Breast epithelium (tissue), 4 donors: ENCODE measurements at regions not wholly inside any gene's neighbourhood (a gene's known extent, or its start where the extent isn't known, plus 50 kb on each side); places are given as distances from the start of the nearest gene placed in this dataset.

Experiments
- DNase-seq, 2 donors: peaks; one replicate each; pipeline ENCODE4 v3.0.0-alpha.2; 2019; ENCODE audit warnings: low spot score in 2 of 2
- H3K27ac ChIP-seq, 2 donors: fragments of 200-600 bp; sonication (generic) in 1 of 2; one replicate each; pipeline ENCODE4 v1.5.1; 2016 to 2019; ENCODE audit warnings: mild to moderate bottlenecking in 1 of 2
- H3K27me3 ChIP-seq, 2 donors: fragments of 200-600 bp; sonication (generic) in 1 of 2; one replicate each; pipeline versions ENCODE4 v1.5.1 to v1.6.0; 2017 to 2019; ENCODE audit warnings: control low read depth in 1 of 2, mild to moderate bottlenecking in 1 of 2
- H3K36me3 ChIP-seq: fragments of 200-600 bp; one replicate; pipeline ENCODE4 v1.5.1; 2019
- H3K4me1 ChIP-seq, 2 donors: fragments of 200-600 bp; sonication (generic); one replicate each; pipeline ENCODE4 v1.5.1; 2016 to 2019; ENCODE audit warnings: control low read depth in 1 of 2
- H3K4me3 ChIP-seq, 3 donors: fragments of 200-600 bp; sonication (generic); 1 replicate in 2 of 3; 2 replicates in 1 of 3; pipeline ENCODE4 v1.5.1; 2016 to 2019; ENCODE audit warnings: mild to moderate bottlenecking in 3 of 3, moderate library complexity in 2 of 3
- H3K9me3 ChIP-seq, 2 donors: fragments of 200-600 bp; sonication (generic) in 1 of 2; one replicate each; pipeline ENCODE4 v1.5.1; 2016 to 2019; ENCODE audit warnings: control low read depth in 1 of 2
- CTCF ChIP-seq, 3 donors: fragments of 450-650 bp; IDR thresholded peaks; one replicate each; pipeline ENCODE4 v1.5.1; 2016 to 2017; ENCODE audit warnings: antibody characterized with exemption in 3 of 3, mild to moderate bottlenecking in 3 of 3, moderate library complexity in 3 of 3
- POLR2A ChIP-seq: fragments of 450-650 bp; IDR thresholded peaks from one replicate; pipeline ENCODE4 v1.6.1; 2016; ENCODE audit warnings: antibody characterized with exemption, mild to moderate bottlenecking, moderate library complexity
- POLR2AphosphoS5 ChIP-seq, 3 donors: sonication (generic); formaldehyde crosslinking; IDR thresholded peaks; one replicate each; pipeline ENCODE4 v1.6.1; 2017; ENCODE audit warnings: antibody characterized with exemption in 3 of 3
- intact Hi-C: fragments of 100-400 bp; cut with DNase I; formaldehyde crosslinking; loops from one replicate; pipeline ENCODE4 v1.15.1; 2023; ENCODE audit warnings: low total_unique reads

DNA sequence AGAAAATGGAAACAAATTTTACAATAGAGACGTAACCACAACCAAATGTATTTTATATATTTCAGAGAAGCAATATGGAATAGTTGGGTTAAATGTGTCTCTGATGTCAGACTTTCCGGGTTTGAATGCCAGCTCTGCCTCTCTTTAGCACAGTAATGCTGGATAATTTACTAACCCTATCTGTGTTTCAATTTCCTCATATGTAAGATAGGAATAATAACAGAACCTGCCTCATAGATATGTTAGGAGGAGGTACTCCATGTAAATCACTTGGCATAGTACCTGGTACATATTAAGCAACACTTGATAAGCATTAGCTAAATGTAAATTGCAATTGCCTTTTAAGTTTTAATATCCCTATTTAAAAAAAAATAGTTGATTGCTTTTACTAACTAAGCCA is 231.3 kb upstream of the ZC3H15 start:
- intact Hi-C loops: no loop called here
- DNase-seq: no peak
- H3K9me3 ChIP-seq: no peaks in the 10 kb centered on the region
- no peaks in the 10 kb centered on the region for H3K4me1 ChIP-seq
- TF ChIP-seq POLR2A (no peak), POLR2AphosphoS5 (IDR thresholded peaks at IDR 0.05) (no peak), CTCF (IDR thresholded peaks at IDR 0.05) (no peak)
- no peak overlapping the region for H3K27ac ChIP-seq
- H3K36me3 ChIP-seq: no peaks in the 10 kb centered on the region
- H3K27me3 ChIP-seq: no peaks in the 10 kb centered on the region
- no peak overlapping the region for H3K4me3 ChIP-seq

DNA sequence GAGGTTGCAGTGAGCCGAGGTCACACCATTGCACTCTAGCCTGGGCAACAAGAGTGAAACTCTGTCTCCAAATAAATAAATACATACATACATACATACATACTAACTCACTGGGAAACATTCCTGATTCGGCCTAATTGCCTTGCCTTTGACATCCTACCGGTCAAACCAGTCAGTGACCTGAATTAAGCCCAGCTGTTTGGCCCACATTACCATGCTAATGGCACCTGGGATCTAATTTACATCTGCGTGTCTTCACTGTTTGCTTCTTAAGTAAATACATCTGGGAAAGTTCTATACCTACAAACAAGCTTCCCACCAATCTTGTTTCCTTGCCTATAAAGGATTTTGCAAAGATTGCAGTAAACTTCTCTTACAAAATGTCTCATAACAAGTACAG is 230.2 kb upstream of the ZC3H15 start:
- intact Hi-C loops: no loop called here
- Histone ChIP-seq H3K27me3 (no peaks in the 10 kb centered on the region), H3K9me3 (no peaks in the 10 kb centered on the region), H3K36me3 (no peaks in the 10 kb centered on the region), H3K27ac (no peak overlapping the region), H3K4me3 (no peak overlapping the region), H3K4me1 (no peaks in the 10 kb centered on the region)
- TF ChIP-seq POLR2A: no peak
- no peak for TF ChIP-seq CTCF (IDR thresholded peaks at IDR 0.05)
- no peak for TF ChIP-seq POLR2AphosphoS5 (IDR thresholded peaks at IDR 0.05)
- DNase-seq: no peak

DNA sequence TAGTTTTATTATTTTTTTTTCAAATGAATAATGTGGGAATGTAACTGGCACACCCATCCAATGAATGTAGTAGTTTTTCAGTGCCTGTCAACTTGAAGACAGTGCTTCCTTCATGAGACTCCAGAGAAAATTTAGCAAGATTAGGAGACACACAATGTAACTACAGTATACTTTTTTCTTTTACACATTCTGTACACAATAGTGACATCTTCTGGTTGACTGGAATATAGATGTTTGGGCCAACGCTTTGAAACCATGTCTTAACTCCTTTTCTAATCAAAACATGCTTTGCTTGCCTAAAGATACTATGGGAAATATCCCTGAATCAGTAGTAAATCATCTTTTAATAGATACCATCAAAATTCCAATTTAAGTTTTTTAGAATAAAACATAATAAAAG is 229.5 kb upstream of the ZC3H15 start:
- Histone ChIP-seq H3K27me3 (no peaks in the 10 kb centered on the region), H3K4me3 (no peak overlapping the region), H3K36me3 (no peaks in the 10 kb centered on the region), H3K9me3 (no peaks in the 10 kb centered on the region), H3K4me1 (no peaks in the 10 kb centered on the region), H3K27ac (no peak overlapping the region)
- intact Hi-C loops: no loop called here
- TF ChIP-seq POLR2A (no peak), POLR2AphosphoS5 (IDR thresholded peaks at IDR 0.05) (no peak), CTCF (IDR thresholded peaks at IDR 0.05) (peak in 1 of 3 donors; percentile 35)
- no peak for DNase-seq

DNA sequence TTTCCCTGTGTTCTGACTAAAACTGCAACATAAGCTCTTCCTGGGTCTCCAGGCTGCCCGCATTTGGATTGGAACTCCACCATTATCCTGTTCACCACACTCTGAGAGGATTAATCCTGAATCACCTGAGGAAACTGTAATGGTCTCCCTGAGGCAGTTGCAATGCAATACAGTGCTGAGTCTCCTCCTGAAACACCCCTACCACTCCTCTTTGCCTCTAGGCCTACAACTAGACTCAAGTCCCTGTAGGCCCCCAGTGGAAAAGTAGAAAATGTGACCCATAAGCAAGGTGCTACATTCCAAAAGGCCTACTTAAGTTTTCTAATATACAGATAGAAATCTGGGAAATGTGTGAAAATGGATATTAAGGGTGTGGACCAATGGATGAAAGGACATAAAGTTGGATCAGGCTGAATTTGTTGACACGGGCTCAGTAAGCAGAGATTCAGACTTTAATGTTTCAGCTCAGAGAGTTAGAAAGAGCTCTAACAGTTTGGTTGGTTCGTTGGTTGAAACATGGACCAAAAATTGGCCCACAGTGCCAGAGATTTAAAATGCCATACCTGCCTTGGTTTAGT is 222.3 kb upstream of the ZC3H15 start:
- TF ChIP-seq POLR2A (no peak), CTCF (IDR thresholded peaks at IDR 0.05) (no peak), POLR2AphosphoS5 (IDR thresholded peaks at IDR 0.05) (no peak)
- no peaks in the 10 kb centered on the region for H3K9me3 ChIP-seq
- H3K4me3 ChIP-seq: no peak overlapping the region
- no peaks in the 10 kb centered on the region for H3K36me3 ChIP-seq
- intact Hi-C loops: no loop called here
- no peaks in the 10 kb centered on the region for H3K27me3 ChIP-seq
- no peaks in the 10 kb centered on the region for H3K4me1 ChIP-seq
- H3K27ac ChIP-seq: no peak overlapping the region
- no peak for DNase-seq

- TF ChIP-seq POLR2A: no peak
- TF ChIP-seq CTCF (IDR thresholded peaks at IDR 0.05): no peak
- TF ChIP-seq POLR2AphosphoS5 (IDR thresholded peaks at IDR 0.05): no peak
- DNase-seq: no peak
- Histone ChIP-seq H3K27ac (no peak overlapping the region), H3K27me3 (no peaks in the 10 kb centered on the region), H3K4me1 (no peaks in the 10 kb centered on the region), H3K36me3 (no peaks in the 10 kb centered on the region), H3K9me3 (peaks cover 5 to 8% of the 10 kb centered on the region in 2 donors), H3K4me3 (no peak overlapping the region)
- intact Hi-C loops: no loop called here
Observed at GRCh38 chr2:186269536-186269935, 216.5 kb upstream of the ZC3H15 start.
